Breast epithelium (tissue), 3 donors: ENCODE measurements at regions not wholly inside any gene's neighbourhood (a gene's known extent, or its start where the extent isn't known, plus 50 kb on each side); places are given as distances from the start of the nearest gene placed in this dataset.

ENCODE experiments used
- POLR2A ChIP-seq: fragments of 450-650 bp; IDR thresholded peaks from one replicate; pipeline ENCODE4 v1.6.1; 2016; ENCODE audit warnings: antibody characterized with exemption, mild to moderate bottlenecking, moderate library complexity
- POLR2AphosphoS5 ChIP-seq, 3 donors: sonication (generic); formaldehyde crosslinking; IDR thresholded peaks; one replicate each; pipeline ENCODE4 v1.6.1; 2017; ENCODE audit warnings: antibody characterized with exemption in 3 of 3
- TF ChIP-seq, protein P1 (sequence below), 3 donors: fragments of 450-650 bp; IDR thresholded peaks; one replicate each; pipeline ENCODE4 v1.5.1; 2016 to 2017; ENCODE audit warnings: antibody characterized with exemption in 3 of 3, mild to moderate bottlenecking in 3 of 3, moderate library complexity in 3 of 3

DNA sequence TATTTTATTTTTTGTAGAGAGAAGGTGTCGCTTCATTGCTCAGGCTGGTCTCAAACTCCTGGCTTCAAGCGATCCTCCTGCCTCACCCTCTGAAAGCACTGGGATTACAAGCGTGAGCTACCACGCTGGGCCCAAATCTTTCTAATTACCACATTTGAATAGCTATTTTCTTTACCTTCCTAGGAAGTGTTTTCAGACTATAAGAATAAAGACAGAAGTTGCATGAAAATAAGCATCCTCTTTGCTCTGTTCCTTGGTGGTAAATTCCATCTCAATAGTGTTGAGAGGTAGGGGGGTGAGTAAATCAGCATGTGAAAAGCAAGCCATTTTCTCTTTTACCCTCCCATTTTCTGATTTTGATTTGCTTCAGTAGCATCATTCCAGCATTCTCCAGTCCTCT is 122.4 kb downstream of the LARP7 start:
- TF ChIP-seq, protein P1, sequence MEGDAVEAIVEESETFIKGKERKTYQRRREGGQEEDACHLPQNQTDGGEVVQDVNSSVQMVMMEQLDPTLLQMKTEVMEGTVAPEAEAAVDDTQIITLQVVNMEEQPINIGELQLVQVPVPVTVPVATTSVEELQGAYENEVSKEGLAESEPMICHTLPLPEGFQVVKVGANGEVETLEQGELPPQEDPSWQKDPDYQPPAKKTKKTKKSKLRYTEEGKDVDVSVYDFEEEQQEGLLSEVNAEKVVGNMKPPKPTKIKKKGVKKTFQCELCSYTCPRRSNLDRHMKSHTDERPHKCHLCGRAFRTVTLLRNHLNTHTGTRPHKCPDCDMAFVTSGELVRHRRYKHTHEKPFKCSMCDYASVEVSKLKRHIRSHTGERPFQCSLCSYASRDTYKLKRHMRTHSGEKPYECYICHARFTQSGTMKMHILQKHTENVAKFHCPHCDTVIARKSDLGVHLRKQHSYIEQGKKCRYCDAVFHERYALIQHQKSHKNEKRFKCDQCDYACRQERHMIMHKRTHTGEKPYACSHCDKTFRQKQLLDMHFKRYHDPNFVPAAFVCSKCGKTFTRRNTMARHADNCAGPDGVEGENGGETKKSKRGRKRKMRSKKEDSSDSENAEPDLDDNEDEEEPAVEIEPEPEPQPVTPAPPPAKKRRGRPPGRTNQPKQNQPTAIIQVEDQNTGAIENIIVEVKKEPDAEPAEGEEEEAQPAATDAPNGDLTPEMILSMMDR (IDR thresholded peaks at IDR 0.05) = no peak
- TF ChIP-seq POLR2A (no peak), POLR2AphosphoS5 (IDR thresholded peaks at IDR 0.05) (no peak)
